Renal cortex interstitium (tissue), 11 donors: ENCODE measurements at regions not wholly inside any gene's neighbourhood (a gene's known extent, or its start where the extent isn't known, plus 50 kb on each side); places are given as distances from the start of the nearest gene placed in this dataset.

Experiments
- DNase-seq, 11 donors: peaks; one replicate each; pipeline ENCODE4 v3.0.0-alpha.2; 2013; ENCODE audit warnings: low read depth in 9 of 11, low spot score in 4 of 11; ENCODE audit errors: extremely low read depth in 1 of 11

- no peak for DNase-seq
These were observed 423.0 kb downstream of the GRB14 start for GRCh38 chr2:164198256-164198655.

GRCh38 chr2:164190700-164191099 lies 430.6 kb downstream of the GRB14 start:
- no peak for DNase-seq

GRCh38 chr2:164189851-164190250 lies 431.4 kb downstream of the GRB14 start:
- DNase-seq: no peak

- no peak for DNase-seq
These were observed 434.2 kb downstream of the GRB14 start for GRCh38 chr2:164187121-164187520.

- DNase-seq: no peak
These were observed 434.7 kb downstream of the GRB14 start for GRCh38 chr2:164186591-164186990.

- no peak for DNase-seq
These were observed 439.1 kb downstream of the GRB14 start for GRCh38 chr2:164182116-164182627.

- DNase-seq: no peak
These were observed 442.3 kb downstream of the GRB14 start for GRCh38 chr2:164178835-164179465.

- no peak for DNase-seq
These were observed 428.8 kb upstream of the FIGN start for GRCh38 chr2:164164602-164165001.

- no peak for DNase-seq
These were observed 419.8 kb upstream of the FIGN start for GRCh38 chr2:164155558-164155957.

- no peak for DNase-seq
These were observed 415.7 kb upstream of the FIGN start for GRCh38 chr2:164151522-164151921.

- no peak for DNase-seq
These were observed 414.8 kb upstream of the FIGN start for GRCh38 chr2:164150604-164151003.

GRCh38 chr2:164146441-164146840 lies 410.6 kb upstream of the FIGN start:
- DNase-seq: no peak

- no peak for DNase-seq
These were observed 409.5 kb upstream of the FIGN start for GRCh38 chr2:164145093-164145987.

GRCh38 chr2:164143183-164143930 lies 407.5 kb upstream of the FIGN start:
- DNase-seq: no peak

GRCh38 chr2:164142755-164143154 lies 406.9 kb upstream of the FIGN start:
- DNase-seq: no peak

- DNase-seq: no peak
These were observed 405.5 kb upstream of the FIGN start for GRCh38 chr2:164141271-164141670.

- DNase-seq: no peak
These were observed 402.9 kb upstream of the FIGN start for GRCh38 chr2:164138750-164139149.

- DNase-seq: no peak
These were observed 398.5 kb upstream of the FIGN start for GRCh38 chr2:164134336-164134735.

GRCh38 chr2:164127971-164128527 lies 392.2 kb upstream of the FIGN start:
- peak in 2 of 11 donors; percentile 3 to 9 for DNase-seq
